Body of pancreas (tissue), 4 donors: ENCODE measurements at regions not wholly inside any gene's neighbourhood (a gene's known extent, or its start where the extent isn't known, plus 50 kb on each side); places are given as distances from the start of the nearest gene placed in this dataset.

Experiments used
- POLR2A ChIP-seq, 3 donors: fragments of 450-650 bp; IDR thresholded peaks; one replicate each; pipeline ENCODE4 v1.6.1; 2016; ENCODE audit warnings: antibody characterized with exemption in 3 of 3, mild to moderate bottlenecking in 2 of 3
- TF ChIP-seq, protein P1 (sequence below), 7 experiments: fragments of 450-650 bp in 4 of 7; fragments of 200-600 bp in 3 of 7; sonication (generic) in 3 of 7; IDR thresholded peaks; one replicate each; pipeline ENCODE4 v1.5.1; 2016 to 2019; ENCODE audit warnings: antibody characterized with exemption in 7 of 7

DNA sequence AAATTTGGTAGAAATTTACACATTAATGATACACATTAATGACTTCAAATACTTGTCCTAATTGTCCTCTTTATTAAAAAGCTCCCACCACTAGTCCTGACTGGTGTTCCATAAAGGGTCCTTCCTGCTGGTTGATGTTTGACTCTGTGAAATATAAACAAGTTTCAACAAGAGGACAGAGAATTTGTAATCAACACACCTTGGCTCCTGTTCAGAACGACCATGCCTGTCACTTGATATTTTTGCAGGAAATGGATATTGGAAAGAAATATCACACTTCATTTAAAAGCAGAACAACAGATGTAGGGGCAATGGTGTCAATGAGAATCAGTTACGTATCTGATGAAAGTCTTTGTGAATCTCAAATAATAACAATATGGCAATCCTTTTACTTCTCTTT is 211.7 kb downstream of the ENC1 start:
- TF ChIP-seq, protein P1, sequence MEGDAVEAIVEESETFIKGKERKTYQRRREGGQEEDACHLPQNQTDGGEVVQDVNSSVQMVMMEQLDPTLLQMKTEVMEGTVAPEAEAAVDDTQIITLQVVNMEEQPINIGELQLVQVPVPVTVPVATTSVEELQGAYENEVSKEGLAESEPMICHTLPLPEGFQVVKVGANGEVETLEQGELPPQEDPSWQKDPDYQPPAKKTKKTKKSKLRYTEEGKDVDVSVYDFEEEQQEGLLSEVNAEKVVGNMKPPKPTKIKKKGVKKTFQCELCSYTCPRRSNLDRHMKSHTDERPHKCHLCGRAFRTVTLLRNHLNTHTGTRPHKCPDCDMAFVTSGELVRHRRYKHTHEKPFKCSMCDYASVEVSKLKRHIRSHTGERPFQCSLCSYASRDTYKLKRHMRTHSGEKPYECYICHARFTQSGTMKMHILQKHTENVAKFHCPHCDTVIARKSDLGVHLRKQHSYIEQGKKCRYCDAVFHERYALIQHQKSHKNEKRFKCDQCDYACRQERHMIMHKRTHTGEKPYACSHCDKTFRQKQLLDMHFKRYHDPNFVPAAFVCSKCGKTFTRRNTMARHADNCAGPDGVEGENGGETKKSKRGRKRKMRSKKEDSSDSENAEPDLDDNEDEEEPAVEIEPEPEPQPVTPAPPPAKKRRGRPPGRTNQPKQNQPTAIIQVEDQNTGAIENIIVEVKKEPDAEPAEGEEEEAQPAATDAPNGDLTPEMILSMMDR (IDR thresholded peaks at IDR 0.05) = no peak
- TF ChIP-seq POLR2A (IDR thresholded peaks at IDR 0.05) = no peak
